ENCODE measurements at regions not wholly inside any gene's neighbourhood (a gene's known extent, or its start where the extent isn't known, plus 50 kb on each side); places are given as distances from the start of the nearest gene placed in this dataset.
A peak's percentile ranks its signal among the peaks of the same experiment; 100 is the strongest.

DNA sequence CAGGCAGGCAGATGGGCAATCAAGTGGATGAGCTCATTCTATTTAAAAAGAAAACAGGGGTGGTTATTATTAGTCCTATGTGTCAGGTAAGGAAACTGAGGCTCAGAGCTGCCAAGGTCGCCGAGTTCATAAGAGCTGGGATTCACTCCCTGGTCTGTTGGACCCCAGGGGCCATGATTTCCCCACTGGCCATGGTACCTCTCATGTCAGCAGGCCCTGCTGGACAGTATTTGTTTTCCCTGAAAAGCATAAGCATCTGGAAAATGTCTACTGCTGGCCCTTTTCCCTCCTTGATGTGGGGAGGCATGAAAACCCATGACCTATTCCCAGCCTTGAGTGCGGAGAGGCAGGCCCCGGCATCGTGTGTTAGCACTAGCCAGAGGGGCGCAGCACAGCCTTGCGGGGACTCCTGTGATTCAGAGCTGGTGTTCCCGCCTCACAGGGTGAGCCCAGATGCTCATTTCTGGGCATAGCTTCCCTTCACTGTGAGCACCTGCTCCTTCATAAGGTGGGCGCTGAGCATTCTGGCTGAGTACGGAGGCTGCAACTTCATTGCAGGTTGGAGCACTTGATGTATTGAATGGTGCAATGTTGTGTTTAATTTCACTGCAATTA is 617.5 kb downstream of the PTPRU start:
- H3K9ac ChIP-seq (ENCODE audit: insufficient read depth in 1 of 2, low read length in 2 of 2) = no peak overlapping the region
- peaks cover 0 to 4% (median 0%) of the 10 kb centered on the region in 4 donors for H3K9me3 ChIP-seq (ENCODE audit: control insufficient read depth in 4 of 4, insufficient read depth in 3 of 4, low read length in 3 of 4)
- peaks cover 0 to 37% (median 8%) of the 10 kb centered on the region in 5 donors for H3K4me1 ChIP-seq (ENCODE audit: control insufficient read depth in 5 of 5, insufficient read depth in 5 of 5, low read length in 5 of 5)
- TF ChIP-seq, protein P1, sequence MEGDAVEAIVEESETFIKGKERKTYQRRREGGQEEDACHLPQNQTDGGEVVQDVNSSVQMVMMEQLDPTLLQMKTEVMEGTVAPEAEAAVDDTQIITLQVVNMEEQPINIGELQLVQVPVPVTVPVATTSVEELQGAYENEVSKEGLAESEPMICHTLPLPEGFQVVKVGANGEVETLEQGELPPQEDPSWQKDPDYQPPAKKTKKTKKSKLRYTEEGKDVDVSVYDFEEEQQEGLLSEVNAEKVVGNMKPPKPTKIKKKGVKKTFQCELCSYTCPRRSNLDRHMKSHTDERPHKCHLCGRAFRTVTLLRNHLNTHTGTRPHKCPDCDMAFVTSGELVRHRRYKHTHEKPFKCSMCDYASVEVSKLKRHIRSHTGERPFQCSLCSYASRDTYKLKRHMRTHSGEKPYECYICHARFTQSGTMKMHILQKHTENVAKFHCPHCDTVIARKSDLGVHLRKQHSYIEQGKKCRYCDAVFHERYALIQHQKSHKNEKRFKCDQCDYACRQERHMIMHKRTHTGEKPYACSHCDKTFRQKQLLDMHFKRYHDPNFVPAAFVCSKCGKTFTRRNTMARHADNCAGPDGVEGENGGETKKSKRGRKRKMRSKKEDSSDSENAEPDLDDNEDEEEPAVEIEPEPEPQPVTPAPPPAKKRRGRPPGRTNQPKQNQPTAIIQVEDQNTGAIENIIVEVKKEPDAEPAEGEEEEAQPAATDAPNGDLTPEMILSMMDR (IDR thresholded peaks at IDR 0.05; ENCODE audit: control extremely low read depth, extremely low read depth) = no peak
- H3K27ac ChIP-seq (ENCODE audit: low read depth in 1 of 2, low read length in 1 of 2) = no peak overlapping the region
- H3K27me3 ChIP-seq (ENCODE audit: control insufficient read depth in 3 of 3, insufficient read depth in 3 of 3, low read length in 2 of 3) = peaks cover 0 to 4% (median 0%) of the 10 kb centered on the region in 3 donors
- no peaks in the 10 kb centered on the region for H3K36me3 ChIP-seq (ENCODE audit: control insufficient read depth in 4 of 4, insufficient read depth in 4 of 4, low read length in 4 of 4)
- WGBS, 2 donors = 88 to 96% methylated on average over 10 of the region's 10 CpGs
- H3K4me3 ChIP-seq = no peak overlapping the region
- no peak for ATAC-seq (ENCODE audit: insufficient read depth, low FRiP score)
- peak in 1 of 3 donors; percentile 20 for DNase-seq

DNA sequence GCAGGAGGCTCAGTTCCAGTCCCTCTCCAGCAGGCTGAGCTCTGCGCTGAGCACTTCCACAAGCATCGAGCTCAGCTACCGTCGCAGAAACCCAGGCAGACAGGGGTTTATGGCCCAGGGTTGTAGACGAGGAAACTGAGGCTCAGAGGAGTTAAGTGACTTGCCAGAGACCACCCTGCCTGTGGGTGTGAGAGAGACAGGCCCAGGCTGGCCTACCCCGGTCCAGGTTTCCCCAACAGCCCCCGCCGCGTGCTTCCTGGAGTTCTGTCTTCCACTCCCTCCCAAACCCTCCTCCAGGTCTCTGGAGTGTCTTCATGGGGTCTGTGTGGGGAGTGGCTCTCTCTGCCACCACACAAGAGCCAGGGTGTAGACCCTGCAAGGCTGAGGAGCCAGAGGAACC is 615.9 kb downstream of the PTPRU start:
- Histone ChIP-seq H3K27ac (ENCODE audit: low read depth in 1 of 2, low read length in 1 of 2) (no peak overlapping the region), H3K27me3 (ENCODE audit: control insufficient read depth in 3 of 3, insufficient read depth in 3 of 3, low read length in 2 of 3) (peaks cover 0 to 4% (median 0%) of the 10 kb centered on the region in 3 donors), H3K9me3 (ENCODE audit: control insufficient read depth in 4 of 4, insufficient read depth in 3 of 4, low read length in 3 of 4) (peaks cover 0 to 4% (median 0%) of the 10 kb centered on the region in 4 donors), H3K4me3 (no peak overlapping the region), H3K9ac (ENCODE audit: insufficient read depth in 1 of 2, low read length in 2 of 2) (no peak overlapping the region), H3K4me1 (ENCODE audit: control insufficient read depth in 5 of 5, insufficient read depth in 5 of 5, low read length in 5 of 5) (peaks cover 0 to 23% (median 0%) of the 10 kb centered on the region in 5 donors), H3K36me3 (ENCODE audit: control insufficient read depth in 4 of 4, insufficient read depth in 4 of 4, low read length in 4 of 4) (no peaks in the 10 kb centered on the region)
- ATAC-seq (ENCODE audit: insufficient read depth, low FRiP score) = no peak
- no peak for DNase-seq
- TF ChIP-seq, protein P1 (IDR thresholded peaks at IDR 0.05; ENCODE audit: control extremely low read depth, extremely low read depth) = no peak
- WGBS, 2 donors = 84 to 88% methylated on average over 9 of the region's 9 CpGs

DNA sequence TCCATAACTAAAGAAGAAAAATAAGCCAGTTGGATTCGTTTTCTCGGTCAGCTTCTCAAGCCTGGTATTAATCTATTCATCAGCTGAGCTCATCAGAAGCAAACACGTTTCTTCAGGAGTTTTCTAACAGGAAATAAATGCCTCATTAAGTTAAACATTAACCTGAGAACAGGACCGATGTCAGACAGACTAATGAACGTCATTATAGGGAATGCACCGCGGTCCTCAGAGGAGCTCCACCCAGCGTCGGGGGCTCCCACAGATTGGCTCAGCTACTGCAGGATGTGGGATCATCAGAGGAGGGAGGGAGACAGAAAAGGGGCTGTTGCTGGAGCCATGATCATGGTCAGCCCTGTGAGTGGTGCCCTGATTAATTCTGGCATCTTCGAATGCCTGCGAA is 615.4 kb downstream of the PTPRU start:
- Histone ChIP-seq H3K9ac (ENCODE audit: insufficient read depth in 1 of 2, low read length in 2 of 2) (no peak overlapping the region), H3K4me1 (ENCODE audit: control insufficient read depth in 5 of 5, insufficient read depth in 5 of 5, low read length in 5 of 5) (peaks cover 0 to 17% (median 0%) of the 10 kb centered on the region in 5 donors), H3K36me3 (ENCODE audit: control insufficient read depth in 4 of 4, insufficient read depth in 4 of 4, low read length in 4 of 4) (no peaks in the 10 kb centered on the region), H3K4me3 (no peak overlapping the region), H3K9me3 (ENCODE audit: control insufficient read depth in 4 of 4, insufficient read depth in 3 of 4, low read length in 3 of 4) (peaks cover 0 to 4% (median 0%) of the 10 kb centered on the region in 4 donors), H3K27me3 (ENCODE audit: control insufficient read depth in 3 of 3, insufficient read depth in 3 of 3, low read length in 2 of 3) (peaks cover 0 to 4% (median 2%) of the 10 kb centered on the region in 3 donors), H3K27ac (ENCODE audit: low read depth in 1 of 2, low read length in 1 of 2) (no peak overlapping the region)
- ATAC-seq (ENCODE audit: insufficient read depth, low FRiP score) = no peak
- TF ChIP-seq, protein P1 (IDR thresholded peaks at IDR 0.05; ENCODE audit: control extremely low read depth, extremely low read depth) = no peak
- no peak for DNase-seq
- 51 to 65% methylated on average over 11 of the region's 11 CpGs for WGBS, 2 donors
